HepG2 (cell line): ENCODE measurements at regions not wholly inside any gene's neighbourhood (a gene's known extent, or its start where the extent isn't known, plus 50 kb on each side); places are given as distances from the start of the nearest gene placed in this dataset.
"Not testable (repeated sequence)": the region's sequence is repeated elsewhere in the genome, so short reads cannot be mapped to it uniquely, and the experiment has no call there.

Source experiments
- ATAC-seq: fragments of 200-7000 bp; cut with Tn5 transposase; 3 replicates; pipeline ENCODE4 v1.9.1; 2020; ENCODE audit warnings: mild to moderate bottlenecking, moderate library complexity
- BruUV-seq: library from RNA; stranded (reverse); fragments of 400-500 nt; replicated peaks from 2 replicates; lab custom pipeline; 2021; lab: Mats Ljungman, UMichigan
- CTCF ChIA-PET: fragments of 300-600 bp; formaldehyde crosslinking; extraction: SDS; loops from one replicate; lab custom pipeline; 2021; ENCODE audit warnings: low total read pairs, inconsistent platforms, low intra/inter-chr PET ratio; lab: Yijun Ruan, JAX
- POLR2A ChIA-PET: fragments of 350-600 bp; sonication (Branson Sonifier 250); formaldehyde crosslinking; loops from one replicate; lab custom pipeline; 2020; ENCODE audit warnings: antibody characterized with exemption, inconsistent platforms; lab: Yijun Ruan, JAX
- DNase-seq: peaks from one replicate; pipeline ENCODE4 v3.0.0-alpha.2; 2015; ENCODE audit warnings: low spot score
- FAIRE-seq: peaks from 3 replicates; lab custom pipeline; 2011; peaks lifted over from hg19 to GRCh38; lab: Jason Lieb, UNC
- H2AFZ ChIP-seq: one replicate; pipeline ENCODE4 v1.6.1; 2011; ENCODE audit warnings: low read length, inconsistent platforms
- H3K27ac ChIP-seq: fragments of 300-600 bp; 3 replicates; pipeline ENCODE4 v1.8.0; 2011; ENCODE audit warnings: mixed run types, mild to moderate bottlenecking, mixed read lengths, low read length, inconsistent platforms; ENCODE audit not compliant: insufficient read depth; ENCODE audit errors: extremely low read length
- H3K27me3 ChIP-seq, 2 experiments: fragments of 200-600 bp in 1 of 2; 2 replicates in 1 of 2; 3 replicates in 1 of 2; pipeline versions ENCODE4 v1.6.0 to v1.8.0; 2011; ENCODE audit warnings: low read length in 2 of 2, mild to moderate bottlenecking in 2 of 2, moderate library complexity in 2 of 2, inconsistent platforms in 1 of 2; ENCODE audit not compliant: insufficient read depth in 2 of 2, control insufficient read depth in 1 of 2
- H3K36me3 ChIP-seq, 2 experiments: fragments of 200-600 bp in 1 of 2; replicated peaks in 1 of 2; 2 replicates in 1 of 2; 3 replicates in 1 of 2; pipeline versions ENCODE4 v1.5.1 to v1.8.0; 2011; ENCODE audit warnings: low read length in 2 of 2, inconsistent platforms in 1 of 2; ENCODE audit not compliant: insufficient read depth in 2 of 2, control insufficient read depth in 1 of 2
- H3K4me1 ChIP-seq: 2 replicates; pipeline ENCODE4 v1.5.1; 2012; ENCODE audit warnings: low read length, inconsistent platforms; ENCODE audit not compliant: insufficient read depth
- H3K4me2 ChIP-seq: 2 replicates; pipeline ENCODE4 v1.6.0; 2011; ENCODE audit warnings: low read depth, low read length, inconsistent platforms
- H3K4me3 ChIP-seq, 3 experiments: fragments of 200-600 bp in 1 of 3; sonication (generic), shearing (Covaris generic) in 1 of 3; replicated peaks in 1 of 3; 2 replicates each; pipeline ENCODE4 v1.5.1; 2011 to 2016; ENCODE audit warnings: low read length in 3 of 3, inconsistent platforms in 2 of 3, low read depth in 2 of 3, mild to moderate bottlenecking in 2 of 3, control low read depth in 1 of 3, mixed read lengths in 1 of 3; ENCODE audit not compliant: insufficient read depth in 1 of 3
- H3K79me2 ChIP-seq: one replicate; pipeline ENCODE4 v1.6.1; 2011; ENCODE audit warnings: low read length, inconsistent platforms; ENCODE audit not compliant: insufficient read depth
- H3K9ac ChIP-seq: 2 replicates; pipeline ENCODE4 v1.6.0; 2011; ENCODE audit warnings: mild to moderate bottlenecking, low read depth, low read length, inconsistent platforms; ENCODE audit not compliant: insufficient read depth
- H3K9me3 ChIP-seq: 2 replicates; pipeline ENCODE4 v1.5.1; 2012; ENCODE audit warnings: mild to moderate bottlenecking, low read length
- H4K20me1 ChIP-seq: 2 replicates; pipeline ENCODE4 v1.6.0; 2011; ENCODE audit warnings: inconsistent platforms, mild to moderate bottlenecking, low read length, moderate library complexity; ENCODE audit not compliant: insufficient read depth
- BORCS8-MEF2B ChIP-seq: sonication (generic); formaldehyde crosslinking; IDR thresholded peaks from 2 replicates; pipeline ENCODE4 v1.8.0; 2022; ENCODE audit warnings: mild to moderate bottlenecking, missing genetic modification reagents
- HIVEP1 ChIP-seq: sonication (generic); formaldehyde crosslinking; IDR thresholded peaks from 2 replicates; pipeline ENCODE4 v1.4.0; 2020; ENCODE audit warnings: mild to moderate bottlenecking, missing genetic modification reagents
- KDM1A ChIP-seq: IDR thresholded peaks from 2 replicates; pipeline ENCODE4 v1.6.1; 2016; ENCODE audit warnings: missing compliant biosample characterization
- MIXL1 ChIP-seq: IDR thresholded peaks from 2 replicates; pipeline ENCODE4 v1.6.1; 2016
- PHF20 ChIP-seq: sonication (generic); formaldehyde crosslinking; IDR thresholded peaks from 2 replicates; pipeline ENCODE4 v1.5.0; 2020; ENCODE audit warnings: mild to moderate bottlenecking, missing genetic modification reagents
- RAD51 ChIP-seq: fragments of 450-650 bp; IDR thresholded peaks from 2 replicates; pipeline ENCODE4 v1.6.1; 2016; ENCODE audit warnings: borderline replicate concordance
- TSC22D2 ChIP-seq: sonication (generic); formaldehyde crosslinking; IDR thresholded peaks from 2 replicates; pipeline ENCODE4 v1.5.1; 2020; ENCODE audit warnings: missing genetic modification reagents, mild to moderate bottlenecking, borderline replicate concordance
- ZC3H13 ChIP-seq: sonication (generic); formaldehyde crosslinking; IDR thresholded peaks from 2 replicates; pipeline ENCODE4 v1.8.1; 2023; ENCODE audit warnings: mild to moderate bottlenecking, missing genetic modification reagents, moderate library complexity
- ZFP82 ChIP-seq: sonication (generic); formaldehyde crosslinking; IDR thresholded peaks from 2 replicates; pipeline ENCODE4 v1.5.1; 2020; ENCODE audit warnings: mild to moderate bottlenecking, missing genetic modification reagents, borderline replicate concordance
- ZKSCAN5 ChIP-seq: sonication (generic); formaldehyde crosslinking; IDR thresholded peaks from 2 replicates; pipeline ENCODE4 v1.5.1; 2020; ENCODE audit warnings: mild to moderate bottlenecking, missing genetic modification reagents
- ZNF430 ChIP-seq: sonication (generic); formaldehyde crosslinking; IDR thresholded peaks from 2 replicates; pipeline ENCODE4 v1.9.0; 2021; ENCODE audit warnings: mild to moderate bottlenecking, missing genetic modification reagents
- ZNF441 ChIP-seq: sonication (generic); formaldehyde crosslinking; IDR thresholded peaks from 2 replicates; pipeline ENCODE4 v1.7.0; 2021; ENCODE audit warnings: missing genetic modification reagents, borderline replicate concordance
- ZNF670 ChIP-seq: sonication (generic); formaldehyde crosslinking; IDR thresholded peaks from 2 replicates; pipeline ENCODE4 v1.8.0; 2022; ENCODE audit warnings: mild to moderate bottlenecking, missing genetic modification reagents, borderline replicate concordance
- ZNF768 ChIP-seq: sonication (generic); formaldehyde crosslinking; IDR thresholded peaks from 2 replicates; pipeline ENCODE4 v1.4.0; 2020; ENCODE audit warnings: missing genetic modification reagents
- WGBS: methylation state at CpG from one replicate; pipeline ENCODE4 v1.1.6; 2017; ENCODE audit warnings: low lambda C conversion rate; 5-methylcytosine and 5-hydroxymethylcytosine counted together
- in situ Hi-C: cut with HindIII; loops from 2 replicates; pipeline ENCODE4 v1.10.0; 2017; ENCODE audit warnings: low pct_unique_long_range_greater_than_20kb; ENCODE audit not compliant: extremely low pct_ligation_motif_present
- intact Hi-C: fragments of 100-400 bp; cut with micrococcal nuclease; formaldehyde crosslinking; loops from one replicate; pipeline ENCODE4 v1.10.0; 2022; ENCODE audit not compliant: unreplicated experiment

DNA sequence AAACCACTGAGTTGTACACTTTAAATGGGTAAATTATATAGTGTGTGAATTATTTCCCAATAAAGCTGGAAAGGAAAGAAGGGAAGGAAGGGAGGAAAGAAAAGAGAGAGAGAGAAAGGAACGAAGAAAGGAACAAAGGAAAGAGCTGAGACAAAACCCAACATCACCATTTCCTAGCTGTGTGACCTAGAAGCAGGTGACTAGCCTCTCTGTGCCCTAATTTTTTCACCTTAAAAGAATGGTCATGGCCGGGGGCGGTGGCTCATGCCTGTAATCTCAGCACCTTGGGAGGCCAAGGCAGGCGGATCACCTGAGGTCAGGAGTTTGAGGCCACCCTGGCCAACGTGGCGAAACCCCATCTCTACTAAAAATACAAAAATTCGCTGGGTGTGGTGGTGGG is 155.8 kb downstream of the C16orf95 start:
- H4K20me1 ChIP-seq, H3K9me3 ChIP-seq, H3K27ac ChIP-seq, FAIRE-seq, BruUV-seq, H3K4me3 ChIP-seq, in situ Hi-C loops, H3K79me2 ChIP-seq, intact Hi-C loops, H2AFZ ChIP-seq, POLR2A ChIA-PET, H3K36me3 ChIP-seq, H3K9ac ChIP-seq, CTCF ChIA-PET, H3K4me1 ChIP-seq, ATAC-seq, DNase-seq, H3K4me2 ChIP-seq: not testable (repeated sequence)
- WGBS = 19% methylated on average over 7 of the region's 7 CpGs
- peaks cover 4 to 24% of the 10 kb centered on the region in 2 experiments for H3K27me3 ChIP-seq
- peak; percentile 84 for TF ChIP-seq ZNF768

- FAIRE-seq (no peak), DNase-seq (no peak), ATAC-seq (no peak)
- Histone ChIP-seq H4K20me1 (no peaks in the 10 kb centered on the region), H3K9me3 (no peaks in the 10 kb centered on the region), H3K27ac (no peak overlapping the region), H3K4me1 (no peaks in the 10 kb centered on the region), H3K4me3 (no peak overlapping the region), H3K9ac (no peak overlapping the region), H3K79me2 (no peaks in the 10 kb centered on the region), H3K36me3 (no peaks in the 10 kb centered on the region), H3K27me3 (peaks cover 4 to 24% of the 10 kb centered on the region in 2 experiments), H3K4me2 (no peak overlapping the region), H2AFZ (no peak overlapping the region)
- intact Hi-C loops (no loop called here), in situ Hi-C loops (no loop called here)
- ChIA-PET POLR2A (no interaction called here), CTCF (no interaction called here)
- 52% methylated on average over 22 of the region's 22 CpGs for WGBS
- BruUV-seq = no TSS peak
- TF ChIP-seq ZNF441 (CRISPR knock-in tag) (no peak), RAD51 (no peak), KDM1A (no peak), MIXL1 (no peak), BORCS8-MEF2B (CRISPR knock-in tag) (no peak), HIVEP1 (no peak), PHF20 (CRISPR knock-in tag) (no peak), ZNF670 (CRISPR knock-in tag) (no peak), ZFP82 (CRISPR knock-in tag) (no peak), ZKSCAN5 (CRISPR knock-in tag) (no peak), TSC22D2 (CRISPR knock-in tag) (no peak), ZNF430 (no peak), ZC3H13 (no peak)
Observed at GRCh38 chr16:87161822-87162676, 155.1 kb downstream of the C16orf95 start.
